HG02678 (cell line): ENCODE measurements at regions not wholly inside any gene's neighbourhood (a gene's known extent, or its start where the extent isn't known, plus 50 kb on each side); places are given as distances from the start of the nearest gene placed in this dataset.

Experiments used
- ATAC-seq: cut with Tn5 transposase; IDR thresholded peaks from one replicate; pipeline ENCODE4 v1.9.1; 2021; ENCODE audit warnings: mild to moderate bottlenecking, moderate library complexity; ENCODE audit not compliant: unreplicated experiment

DNA sequence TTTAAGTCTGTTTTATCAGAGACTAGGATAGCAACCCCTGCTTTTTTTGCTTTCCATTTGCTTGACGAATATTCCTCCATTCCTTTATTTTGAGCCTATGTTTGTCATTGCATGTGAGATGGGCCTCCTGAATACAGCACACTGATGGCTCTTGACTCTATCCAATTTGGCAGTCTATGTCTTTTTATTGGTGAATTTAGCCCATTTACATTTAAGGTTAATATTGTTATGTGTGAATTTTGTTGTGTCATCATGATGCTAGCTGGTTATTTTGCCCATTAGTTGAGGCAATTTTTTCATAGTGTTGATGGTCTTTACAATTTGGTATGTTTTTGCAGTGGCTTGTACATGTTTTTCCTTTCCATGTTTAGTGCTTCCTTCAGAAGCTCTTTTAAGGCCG, 50.7 kb upstream of the PDE4B start:
- ATAC-seq: no peak
